IMR-90 (cell line): ENCODE measurements at regions not wholly inside any gene's neighbourhood (a gene's known extent, or its start where the extent isn't known, plus 50 kb on each side); places are given as distances from the start of the nearest gene placed in this dataset.

Source experiments
- ATAC-seq: fragments of 200-7000 bp; cut with Tn5 transposase; 2 replicates; pipeline ENCODE4 v1.9.1; 2020; ENCODE audit warnings: low read depth, mild to moderate bottlenecking, moderate library complexity
- BruUV-seq: library from RNA; stranded (reverse); fragments of 400-500 nt; replicated peaks from 2 replicates; lab custom pipeline; 2021; lab: Mats Ljungman, UMichigan
- CTCF ChIA-PET: fragments of 300-600 bp; formaldehyde crosslinking; extraction: SDS; loops from one replicate; lab custom pipeline; 2021; ENCODE audit warnings: antibody characterized with exemption; lab: Yijun Ruan, JAX
- POLR2A ChIA-PET: fragments of 300-600 bp; sonication (Branson Sonifier 250); formaldehyde crosslinking; loops from one replicate; lab custom pipeline; 2022; ENCODE audit warnings: antibody characterized with exemption; ENCODE audit not compliant: unreplicated experiment; lab: Charles Lee
- DNase-seq: peaks from one replicate; pipeline ENCODE4 v3.0.0; 2013
- H2AFZ ChIP-seq: replicated peaks from 2 replicates; pipeline ENCODE3; 2013; ENCODE audit warnings: low read length, mild to moderate bottlenecking; ENCODE audit not compliant: poor library complexity
- H2AK5ac ChIP-seq: 2 replicates; pipeline ENCODE4 v1.6.1; 2013; ENCODE audit warnings: low read depth, low read length, inconsistent platforms
- H2AK9ac ChIP-seq: replicated peaks from 2 replicates; pipeline ENCODE3; 2013; ENCODE audit warnings: mild to moderate bottlenecking, low read depth, low read length, moderate library complexity; ENCODE audit not compliant: poor library complexity
- H2BK120ac ChIP-seq: 2 replicates; pipeline ENCODE4 v1.6.1; 2013; ENCODE audit warnings: low read depth, low read length, inconsistent platforms
- H2BK15ac ChIP-seq: 3 replicates; pipeline ENCODE4 v1.6.1; 2013; ENCODE audit warnings: low read depth, low read length, inconsistent platforms
- H2BK20ac ChIP-seq: 2 replicates; pipeline ENCODE4 v1.6.1; 2013; ENCODE audit warnings: low read depth, mild to moderate bottlenecking, inconsistent platforms, low read length, moderate library complexity
- H2BK5ac ChIP-seq: 2 replicates; pipeline ENCODE4 v1.6.1; 2013; ENCODE audit warnings: mild to moderate bottlenecking, low read depth, low read length, inconsistent platforms; ENCODE audit not compliant: poor library complexity, severe bottlenecking
- H3K14ac ChIP-seq: replicated peaks from 2 replicates; pipeline ENCODE4 v1.6.1; 2013; ENCODE audit warnings: low read depth, low read length, inconsistent platforms
- H3K18ac ChIP-seq: 2 replicates; pipeline ENCODE4 v1.6.1; 2013; ENCODE audit warnings: low read depth, low read length, control low read depth
- H3K23ac ChIP-seq: 2 replicates; pipeline ENCODE4 v1.6.1; 2013; ENCODE audit warnings: low read depth, low read length, inconsistent platforms
- H3K27ac ChIP-seq: 2 replicates; pipeline ENCODE4 v1.5.1; 2013; ENCODE audit warnings: mild to moderate bottlenecking, control low read depth, low read length; ENCODE audit not compliant: insufficient read depth
- H3K27me3 ChIP-seq: 2 replicates; pipeline ENCODE4 v1.6.1; 2013; ENCODE audit warnings: low read length; ENCODE audit not compliant: control insufficient read depth, insufficient read depth
- H3K36me3 ChIP-seq: 2 replicates; pipeline ENCODE4 v1.6.1; 2013; ENCODE audit warnings: low read length, mixed read lengths; ENCODE audit not compliant: control insufficient read depth, insufficient read depth
- H3K4ac ChIP-seq: 2 replicates; pipeline ENCODE4 v1.6.1; 2013; ENCODE audit warnings: low read depth, low read length, inconsistent platforms
- H3K4me1 ChIP-seq: 2 replicates; pipeline ENCODE4 v1.6.1; 2013; ENCODE audit warnings: low read length, mixed read lengths; ENCODE audit not compliant: control insufficient read depth, insufficient read depth
- H3K4me2 ChIP-seq: 2 replicates; pipeline ENCODE4 v1.6.1; 2013; ENCODE audit warnings: low read depth, mild to moderate bottlenecking, control low read depth, low read length, moderate library complexity
- H3K4me3 ChIP-seq: 2 replicates; pipeline ENCODE4 v1.5.1; 2013; ENCODE audit warnings: low read depth, mild to moderate bottlenecking, control low read depth, low read length, moderate library complexity; ENCODE audit not compliant: insufficient read depth
- H3K56ac ChIP-seq: 2 replicates; pipeline ENCODE4 v1.6.1; 2013; ENCODE audit warnings: low read length, inconsistent platforms; ENCODE audit not compliant: insufficient read depth; ENCODE audit errors: extremely low read depth
- H3K79me1 ChIP-seq, 2 experiments: 2 replicates each; pipeline ENCODE4 v1.6.1; 2013; ENCODE audit warnings: low read length in 2 of 2, inconsistent platforms in 1 of 2, low read depth in 1 of 2
- H3K9ac ChIP-seq: 2 replicates; pipeline ENCODE4 v1.6.1; 2013; ENCODE audit warnings: low read depth, low read length, control low read depth
- H3K9me1 ChIP-seq: 2 replicates; pipeline ENCODE4 v1.6.1; 2013; ENCODE audit warnings: low read length, inconsistent platforms; ENCODE audit not compliant: insufficient read depth
- H3K9me3 ChIP-seq: 2 replicates; pipeline ENCODE4 v1.6.1; 2013; ENCODE audit warnings: low read length; ENCODE audit not compliant: control insufficient read depth, insufficient read depth
- H4K20me1 ChIP-seq: 2 replicates; pipeline ENCODE4 v1.6.1; 2013; ENCODE audit warnings: low read length, inconsistent platforms; ENCODE audit not compliant: insufficient read depth
- H4K5ac ChIP-seq: 2 replicates; pipeline ENCODE4 v1.6.1; 2013; ENCODE audit warnings: mild to moderate bottlenecking, low read depth, low read length, control low read depth
- H4K8ac ChIP-seq, 2 experiments: 2 replicates each; pipeline ENCODE4 v1.6.1; 2013; ENCODE audit warnings: low read depth in 2 of 2, low read length in 2 of 2, control low read depth in 1 of 2, inconsistent platforms in 1 of 2
- H4K91ac ChIP-seq: 2 replicates; pipeline ENCODE4 v1.6.1; 2013; ENCODE audit warnings: low read depth, low read length, inconsistent platforms; ENCODE audit not compliant: insufficient read depth
- BHLHE40 ChIP-seq: fragments of 150-350 bp; IDR thresholded peaks from 2 replicates; pipeline ENCODE4 v1.6.1; 2016; ENCODE audit warnings: mild to moderate bottlenecking, low read depth, low read length
- CEBPB ChIP-seq: IDR thresholded peaks from 2 replicates; pipeline ENCODE4 v1.6.1; 2012; ENCODE audit warnings: low read depth, low read length, improper control_type of control experiment
- CHD1 ChIP-seq: IDR thresholded peaks from 2 replicates; pipeline ENCODE4 v1.6.1; 2012; ENCODE audit warnings: low read depth, low read length, improper control_type of control experiment
- FOS ChIP-seq: fragments of 150-350 bp; IDR thresholded peaks from 2 replicates; pipeline ENCODE4 v1.6.1; 2016; ENCODE audit warnings: low read depth, low read length
- MAFK ChIP-seq: IDR thresholded peaks from 2 replicates; pipeline ENCODE4 v1.6.1; 2012; ENCODE audit warnings: low read depth, low read length, improper control_type of control experiment
- MAZ ChIP-seq: IDR thresholded peaks from 2 replicates; pipeline ENCODE4 v1.6.1; 2012; ENCODE audit warnings: low read depth, mild to moderate bottlenecking, low read length, improper control_type of control experiment, moderate library complexity, borderline replicate concordance
- MXI1 ChIP-seq: IDR thresholded peaks from 2 replicates; pipeline ENCODE4 v1.6.1; 2012; ENCODE audit warnings: low read depth, mild to moderate bottlenecking, low read length, moderate library complexity, borderline replicate concordance
- NFE2L2 ChIP-seq: fragments of 150-350 bp; IDR thresholded peaks from 2 replicates; pipeline ENCODE4 v1.6.1; 2016; ENCODE audit warnings: low read depth, mild to moderate bottlenecking, low read length
- POLR2A ChIP-seq: IDR thresholded peaks from 2 replicates; pipeline ENCODE4 v1.6.1; 2012; ENCODE audit warnings: mild to moderate bottlenecking, low read depth, low read length
- RAD21 ChIP-seq: IDR thresholded peaks from 2 replicates; pipeline ENCODE4 v1.6.1; 2012; ENCODE audit warnings: low read length, improper control_type of control experiment
- RCOR1 ChIP-seq: IDR thresholded peaks from 2 replicates; pipeline ENCODE4 v1.6.1; 2012; ENCODE audit warnings: mild to moderate bottlenecking, low read length, improper control_type of control experiment; ENCODE audit not compliant: insufficient replicate concordance
- RFX5 ChIP-seq: IDR thresholded peaks from 2 replicates; pipeline ENCODE4 v1.8.0; 2012; ENCODE audit warnings: low read depth, mild to moderate bottlenecking, low read length, moderate library complexity
- SMC3 ChIP-seq: fragments of 150-350 bp; IDR thresholded peaks from 2 replicates; pipeline ENCODE4 v1.6.1; 2016; ENCODE audit warnings: low read depth, mild to moderate bottlenecking, antibody characterized with exemption, low read length, moderate library complexity
- WGBS, 2 experiments: methylation state at CpG; one replicate each; pipeline versions ENCODE4 v1.1.5 to v1.1.7; 2013; ENCODE audit warnings: missing lambda C conversion rate in 2 of 2; ENCODE audit not compliant: insufficient read length in 1 of 2; ENCODE audit errors: extremely low coverage in 2 of 2; 5-methylcytosine and 5-hydroxymethylcytosine counted together
- dilution Hi-C: fragments of 300-500 bp; cut with HindIII; formaldehyde crosslinking; loops from one replicate; pipeline ENCODE4 v1.14.3; 2018; ENCODE audit warnings: low sequenced_read_pairs; ENCODE audit not compliant: unreplicated experiment
- in situ Hi-C: fragments of 300-500 bp; cut with MboI; formaldehyde crosslinking; loops from 3 replicates; pipeline ENCODE4 v1.14.3; 2019; ENCODE audit warnings: low sequenced_read_pairs, inconsistent platforms, mixed read lengths
- intact Hi-C: fragments of 100-400 bp; cut with micrococcal nuclease; formaldehyde crosslinking; loops from 2 replicates; pipeline ENCODE4 v1.10.0; 2022
- TF ChIP-seq, protein P1 (sequence below): fragments of 150-350 bp; IDR thresholded peaks from 2 replicates; pipeline ENCODE4 v1.6.1; 2016; ENCODE audit warnings: low read depth, mild to moderate bottlenecking, low read length, moderate library complexity, borderline replicate concordance
- TF ChIP-seq, protein P2 (sequence below): conservative IDR thresholded peaks from 2 replicates; pipeline ENCODE4 v1.5.1; 2012; ENCODE audit warnings: mild to moderate bottlenecking, low read depth, low read length, improper control_type of control experiment
- TF ChIP-seq, protein P3 (sequence below): fragments of 150-350 bp; IDR thresholded peaks from 2 replicates; pipeline ENCODE4 v1.6.1; 2017; ENCODE audit warnings: mild to moderate bottlenecking, antibody characterized with exemption, low read length, low read depth

DNA sequence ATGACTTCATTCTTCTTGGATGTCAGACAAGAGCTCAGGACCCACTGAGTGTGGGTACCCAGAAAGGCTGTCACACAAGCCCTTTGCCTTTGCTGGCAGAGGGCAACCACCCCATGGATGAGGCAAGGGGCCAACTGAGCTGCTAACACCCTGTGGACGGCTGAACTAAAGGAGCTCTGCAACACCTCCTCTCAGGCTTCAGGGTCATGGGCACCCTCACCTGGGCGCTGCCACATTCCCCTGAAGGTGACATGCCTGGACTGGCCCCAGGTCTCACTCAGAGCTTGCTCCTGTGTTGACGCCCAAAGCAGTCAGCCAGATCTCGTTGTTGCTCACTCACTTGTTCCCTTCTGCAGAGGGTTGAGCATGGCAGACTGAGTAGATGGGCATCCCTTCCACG, 336.8 kb upstream of the TMEM132C start:
- DNase-seq = no peak

More for the DNA sequence above, 336.8 kb upstream of the TMEM132C start:
- H2BK20ac ChIP-seq = no peak overlapping the region
- no peak overlapping the region for H2BK15ac ChIP-seq
- H3K9ac ChIP-seq = no peak overlapping the region
- no peaks in the 10 kb centered on the region for H3K79me1 ChIP-seq
- H2AFZ ChIP-seq = no peak overlapping the region
- H3K9me3 ChIP-seq = peaks cover 13% of the 10 kb centered on the region
- no peak overlapping the region for H3K4me3 ChIP-seq
- POLR2A ChIA-PET = no interaction called here
- no peak overlapping the region for H3K56ac ChIP-seq
- H4K20me1 ChIP-seq = no peaks in the 10 kb centered on the region
- 6% methylated on average over 3 of the region's 5 CpGs; no CpG with 5 or more reads in 1 of the 2 experiments for whole genome bisulfite sequencing, 2 experiments
- no peaks in the 10 kb centered on the region for H3K9me1 ChIP-seq
- intact Hi-C loops (no loop called here), dilution Hi-C loops (no loop called here), in situ Hi-C loops (no loop called here)
- TF ChIP-seq, protein P1, sequence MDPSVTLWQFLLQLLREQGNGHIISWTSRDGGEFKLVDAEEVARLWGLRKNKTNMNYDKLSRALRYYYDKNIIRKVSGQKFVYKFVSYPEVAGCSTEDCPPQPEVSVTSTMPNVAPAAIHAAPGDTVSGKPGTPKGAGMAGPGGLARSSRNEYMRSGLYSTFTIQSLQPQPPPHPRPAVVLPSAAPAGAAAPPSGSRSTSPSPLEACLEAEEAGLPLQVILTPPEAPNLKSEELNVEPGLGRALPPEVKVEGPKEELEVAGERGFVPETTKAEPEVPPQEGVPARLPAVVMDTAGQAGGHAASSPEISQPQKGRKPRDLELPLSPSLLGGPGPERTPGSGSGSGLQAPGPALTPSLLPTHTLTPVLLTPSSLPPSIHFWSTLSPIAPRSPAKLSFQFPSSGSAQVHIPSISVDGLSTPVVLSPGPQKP = no peak
- TF ChIP-seq CEBPB = no peak
- TF ChIP-seq CHD1 = no peak
- no peak for TF ChIP-seq NFE2L2
- TF ChIP-seq POLR2A = no peak
- no peak for TF ChIP-seq FOS
- TF ChIP-seq RCOR1 = no peak
- TF ChIP-seq, protein P2, sequence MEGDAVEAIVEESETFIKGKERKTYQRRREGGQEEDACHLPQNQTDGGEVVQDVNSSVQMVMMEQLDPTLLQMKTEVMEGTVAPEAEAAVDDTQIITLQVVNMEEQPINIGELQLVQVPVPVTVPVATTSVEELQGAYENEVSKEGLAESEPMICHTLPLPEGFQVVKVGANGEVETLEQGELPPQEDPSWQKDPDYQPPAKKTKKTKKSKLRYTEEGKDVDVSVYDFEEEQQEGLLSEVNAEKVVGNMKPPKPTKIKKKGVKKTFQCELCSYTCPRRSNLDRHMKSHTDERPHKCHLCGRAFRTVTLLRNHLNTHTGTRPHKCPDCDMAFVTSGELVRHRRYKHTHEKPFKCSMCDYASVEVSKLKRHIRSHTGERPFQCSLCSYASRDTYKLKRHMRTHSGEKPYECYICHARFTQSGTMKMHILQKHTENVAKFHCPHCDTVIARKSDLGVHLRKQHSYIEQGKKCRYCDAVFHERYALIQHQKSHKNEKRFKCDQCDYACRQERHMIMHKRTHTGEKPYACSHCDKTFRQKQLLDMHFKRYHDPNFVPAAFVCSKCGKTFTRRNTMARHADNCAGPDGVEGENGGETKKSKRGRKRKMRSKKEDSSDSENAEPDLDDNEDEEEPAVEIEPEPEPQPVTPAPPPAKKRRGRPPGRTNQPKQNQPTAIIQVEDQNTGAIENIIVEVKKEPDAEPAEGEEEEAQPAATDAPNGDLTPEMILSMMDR = no peak
- no peak for TF ChIP-seq MAFK
- no peak for TF ChIP-seq RFX5
- TF ChIP-seq MAZ = no peak
- TF ChIP-seq BHLHE40 = no peak
- TF ChIP-seq MXI1 = no peak
- TF ChIP-seq, protein P3, sequence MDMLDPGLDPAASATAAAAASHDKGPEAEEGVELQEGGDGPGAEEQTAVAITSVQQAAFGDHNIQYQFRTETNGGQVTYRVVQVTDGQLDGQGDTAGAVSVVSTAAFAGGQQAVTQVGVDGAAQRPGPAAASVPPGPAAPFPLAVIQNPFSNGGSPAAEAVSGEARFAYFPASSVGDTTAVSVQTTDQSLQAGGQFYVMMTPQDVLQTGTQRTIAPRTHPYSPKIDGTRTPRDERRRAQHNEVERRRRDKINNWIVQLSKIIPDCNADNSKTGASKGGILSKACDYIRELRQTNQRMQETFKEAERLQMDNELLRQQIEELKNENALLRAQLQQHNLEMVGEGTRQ = no peak
- no peak for TF ChIP-seq SMC3
- TF ChIP-seq RAD21 = no peak
- H3K4me2 ChIP-seq = no peak overlapping the region
- no peak overlapping the region for H4K8ac ChIP-seq
- ATAC-seq = no peak
- H3K27ac ChIP-seq = no peak overlapping the region
- no peak overlapping the region for H2BK120ac ChIP-seq
- no TSS peak for BruUV-seq
- no peaks in the 10 kb centered on the region for H3K4me1 ChIP-seq
- no peak overlapping the region for H4K91ac ChIP-seq
- H3K36me3 ChIP-seq = no peaks in the 10 kb centered on the region
- CTCF ChIA-PET = interaction anchor here (0.9 kb wide), 1 partner anchor 9 kb away, joined by 4 read pairs; no protein-coding TSS in a partner anchor
- no peak overlapping the region for H2BK5ac ChIP-seq
- no peak overlapping the region for H4K5ac ChIP-seq
- no peak overlapping the region for H2AK9ac ChIP-seq
- H2AK5ac ChIP-seq = no peak overlapping the region
- H3K23ac ChIP-seq = no peak overlapping the region
- no peaks in the 10 kb centered on the region for H3K27me3 ChIP-seq
- no peak overlapping the region for H3K18ac ChIP-seq
- H3K4ac ChIP-seq = no peak overlapping the region
- H3K14ac ChIP-seq = no peak overlapping the region
